GM12872 (cell line): ENCODE measurements at regions not wholly inside any gene's neighbourhood (a gene's known extent, or its start where the extent isn't known, plus 50 kb on each side); places are given as distances from the start of the nearest gene placed in this dataset.

Experiments used
- CTCF ChIP-seq: IDR thresholded peaks from 3 replicates; pipeline ENCODE4 v1.5.1; 2011; ENCODE audit warnings: low read depth, mild to moderate bottlenecking, low read length, moderate library complexity; ENCODE audit not compliant: insufficient read depth

- no peak for TF ChIP-seq CTCF
Measured at GRCh38 chr12:77163074-77164038, 98.0 kb upstream of the E2F7 start.

GRCh38 chr12:77161944-77162343 is 96.6 kb upstream of the E2F7 start:
- TF ChIP-seq CTCF, result no peak

GRCh38 chr12:77160931-77161330 is 95.6 kb upstream of the E2F7 start:
- no peak for TF ChIP-seq CTCF

GRCh38 chr12:77153706-77154105 is 88.3 kb upstream of the E2F7 start:
- no peak for TF ChIP-seq CTCF

- TF ChIP-seq CTCF, result peak; percentile 34; the same call in 1 of the 3 replicates
Measured at GRCh38 chr12:77152623-77153193, 87.3 kb upstream of the E2F7 start.

- TF ChIP-seq CTCF, result no peak
Measured at GRCh38 chr12:77151030-77151429, 85.7 kb upstream of the E2F7 start.

- TF ChIP-seq CTCF, result no peak
Measured at GRCh38 chr12:77133566-77133965, 68.2 kb upstream of the E2F7 start.
